SK-N-SH (cell line): ENCODE measurements at regions not wholly inside any gene's neighbourhood (a gene's known extent, or its start where the extent isn't known, plus 50 kb on each side); places are given as distances from the start of the nearest gene placed in this dataset.

Experiments used
- CTCF ChIA-PET: fragments of 300-600, 350-600 bp; formaldehyde crosslinking; extraction: SDS; loops from one replicate; lab custom pipeline; 2021; lab: Yijun Ruan, JAX
- POLR2A ChIA-PET: fragments of 350-600 bp; sonication (Branson Sonifier 250); formaldehyde crosslinking; extraction: SDS; loops from one replicate; lab custom pipeline; 2020; ENCODE audit warnings: antibody characterized with exemption, inconsistent platforms; lab: Yijun Ruan, JAX
- DNase-seq: peaks from one replicate; pipeline ENCODE4 v3.0.0; 2012
- H2AFZ ChIP-seq: fragments of 200-600 bp; sonication (generic); 2 replicates; pipeline ENCODE4 v1.8.1; 2016; ENCODE audit warnings: antibody characterized with exemption, mild to moderate bottlenecking, low read depth
- H3F3A ChIP-seq: fragments of 200-600 bp; sonication (generic); replicated peaks from 2 replicates; pipeline ENCODE3; 2016; ENCODE audit warnings: antibody characterized with exemption, mild to moderate bottlenecking; ENCODE audit not compliant: insufficient read depth
- H3K27ac ChIP-seq, 2 experiments: fragments of 200-500 bp in 1 of 2; fragments of 200-600 bp in 1 of 2; sonication (Bioruptor generic) in 1 of 2; sonication (generic), shearing (Covaris generic) in 1 of 2; 2 replicates each; pipeline versions ENCODE4 v1.5.1 to v1.6.1; 2014 to 2016; ENCODE audit warnings: low read depth in 2 of 2, inconsistent platforms in 1 of 2, low read length in 1 of 2, mild to moderate bottlenecking in 1 of 2, mixed read lengths in 1 of 2
- H3K27me3 ChIP-seq: fragments of 200-600 bp; sonication (generic), shearing (Covaris generic); 2 replicates; pipeline ENCODE4 v1.6.1; 2016; ENCODE audit warnings: mixed run types; ENCODE audit not compliant: insufficient read depth
- H3K36me3 ChIP-seq, 2 experiments: fragments of 200-500 bp in 1 of 2; fragments of 200-600 bp in 1 of 2; sonication (Bioruptor generic) in 1 of 2; sonication (generic) in 1 of 2; replicated peaks in 1 of 2; 2 replicates each; pipeline versions ENCODE3 to v1.5.1; 2014 to 2016; ENCODE audit warnings: low read length in 1 of 2, mild to moderate bottlenecking in 1 of 2; ENCODE audit not compliant: insufficient read depth in 2 of 2, control insufficient read depth in 1 of 2
- H3K4me1 ChIP-seq, 2 experiments: fragments of 200-500 bp in 1 of 2; fragments of 200-600 bp in 1 of 2; sonication (Bioruptor generic) in 1 of 2; sonication (generic), shearing (Covaris generic) in 1 of 2; 2 replicates each; pipeline versions ENCODE4 v1.5.1 to v1.6.1; 2014 to 2016; ENCODE audit warnings: low read depth in 1 of 2, low read length in 1 of 2, mixed run types in 1 of 2; ENCODE audit not compliant: insufficient read depth in 2 of 2, control insufficient read depth in 1 of 2
- H3K4me2 ChIP-seq: fragments of 200-600 bp; sonication (generic), shearing (Covaris generic); 2 replicates; pipeline ENCODE4 v1.6.1; 2017; ENCODE audit warnings: mixed run types
- H3K4me3 ChIP-seq, 2 experiments: fragments of 200-500 bp in 1 of 2; fragments of 200-600 bp in 1 of 2; sonication (Bioruptor generic) in 1 of 2; sonication (generic), shearing (Covaris generic) in 1 of 2; 2 replicates each; pipeline versions ENCODE4 v1.5.1 to v1.8.1; 2014 to 2016; ENCODE audit warnings: low read depth in 2 of 2, inconsistent platforms in 1 of 2, low read length in 1 of 2, mild to moderate bottlenecking in 1 of 2, mixed read lengths in 1 of 2, moderate library complexity in 1 of 2
- H3K79me2 ChIP-seq: fragments of 200-600 bp; sonication (generic); 2 replicates; pipeline ENCODE4 v1.8.1; 2017; ENCODE audit warnings: mild to moderate bottlenecking; ENCODE audit not compliant: insufficient read depth
- H3K9ac ChIP-seq: fragments of 200-600 bp; sonication (generic); 2 replicates; pipeline ENCODE4 v1.6.1; 2017; ENCODE audit warnings: mixed run types
- H3K9me2 ChIP-seq: fragments of 200-600 bp; sonication (generic); 2 replicates; pipeline ENCODE4 v1.6.1; 2017; ENCODE audit warnings: mixed run types
- H3K9me3 ChIP-seq: fragments of 200-600 bp; sonication (generic); 2 replicates; pipeline ENCODE4 v1.6.1; 2017; ENCODE audit warnings: mixed run types, mild to moderate bottlenecking, moderate library complexity
- H4K20me1 ChIP-seq: fragments of 200-600 bp; sonication (generic); 2 replicates; pipeline ENCODE4 v1.6.1; 2017; ENCODE audit warnings: mild to moderate bottlenecking, mixed run types; ENCODE audit not compliant: insufficient read depth
- GABPA ChIP-seq: IDR thresholded peaks from 2 replicates; pipeline ENCODE4 v1.4.0; 2012; ENCODE audit warnings: low read depth, mild to moderate bottlenecking
- IRF3 ChIP-seq: fragments of 150-350 bp; IDR thresholded peaks from 2 replicates; pipeline ENCODE4 v1.6.1; 2016; ENCODE audit warnings: mild to moderate bottlenecking, low read depth, low read length
- JUND ChIP-seq: IDR thresholded peaks from 2 replicates; pipeline ENCODE4 v1.4.0; 2012
- MAX ChIP-seq: IDR thresholded peaks from 2 replicates; pipeline ENCODE4 v1.4.0; 2012; ENCODE audit warnings: low read depth
- RAD21 ChIP-seq: IDR thresholded peaks from 2 replicates; pipeline ENCODE4 v1.6.1; 2012; ENCODE audit warnings: mild to moderate bottlenecking, low read length
- RCOR1 ChIP-seq: fragments of 150-350 bp; IDR thresholded peaks from 2 replicates; pipeline ENCODE4 v1.6.1; 2017; ENCODE audit warnings: antibody characterized with exemption, low read length
- RXRA ChIP-seq: IDR thresholded peaks from 2 replicates; pipeline ENCODE4 v1.4.0; 2012; ENCODE audit warnings: low read depth, mild to moderate bottlenecking, borderline replicate concordance
- SIN3A ChIP-seq: IDR thresholded peaks from 2 replicates; pipeline ENCODE4 v1.6.1; 2012; ENCODE audit warnings: low read depth, mild to moderate bottlenecking, low read length, moderate library complexity, borderline replicate concordance
- TAF1 ChIP-seq: IDR thresholded peaks from 2 replicates; pipeline ENCODE4 v1.6.1; 2012; ENCODE audit warnings: low read depth, mild to moderate bottlenecking, low read length, moderate library complexity, borderline replicate concordance
- TCF12 ChIP-seq: IDR thresholded peaks from 2 replicates; pipeline ENCODE4 v1.4.0; 2012
- TEAD4 ChIP-seq: IDR thresholded peaks from 2 replicates; pipeline ENCODE4 v1.4.0; 2012; ENCODE audit warnings: mild to moderate bottlenecking, borderline replicate concordance; ENCODE audit not compliant: insufficient read depth
- ZBTB33 ChIP-seq: IDR thresholded peaks from 2 replicates; pipeline ENCODE4 v1.4.0; 2012; ENCODE audit warnings: low read depth, borderline replicate concordance
- WGBS: methylation state at CpG from one replicate; pipeline ENCODE4 v1.1.6; 2017; ENCODE audit warnings: low lambda C conversion rate; 5-methylcytosine and 5-hydroxymethylcytosine counted together

GRCh38 chr21:25240974-25241373, 366.3 kb downstream of the MRPL39 start (continued):
- TF ChIP-seq GABPA (no peak), MAX (no peak), RAD21 (no peak)
- TF ChIP-seq, all 33 proteins: peak for 0

- Histone ChIP-seq H3K4me1 (no peaks in the 10 kb centered on the region), H3K9me3 (0 out of 2 replicates have a peak, but pooled peaks cover 10% of the 10 kb centered on the region), H3K36me3 (peaks cover 0 to 6% of the 10 kb centered on the region in 2 experiments), H4K20me1 (no peaks in the 10 kb centered on the region), H3K9me2 (no peaks in the 10 kb centered on the region), H3K79me2 (no peaks in the 10 kb centered on the region), H3F3A (peaks cover 5% of the 10 kb centered on the region), H3K4me3 (no peak overlapping the region), H3K27ac (no peak overlapping the region), H3K9ac (no peak overlapping the region), H2AFZ (no peak overlapping the region)
- 58% methylated on average over 4 of the region's 4 CpGs for WGBS
- no peak for TF ChIP-seq IRF3
- TF ChIP-seq, all 33 proteins: peak for 0
- Histone ChIP-seq H3K27me3 (no peaks in the 10 kb centered on the region), H3K4me2 (no peak overlapping the region)
- no peak for DNase-seq
- ChIA-PET CTCF (interaction anchor here (1.1 kb wide), 1 partner anchor 9 kb away, joined by 3 read pairs; no protein-coding TSS in a partner anchor), POLR2A (no interaction called here)
These were observed 372.2 kb downstream of the MRPL39 start for GRCh38 chr21:25234857-25235801.

- Histone ChIP-seq H3K4me1 (no peaks in the 10 kb centered on the region), H3K9me3 (peaks cover 29% of the 10 kb centered on the region), H4K20me1 (no peaks in the 10 kb centered on the region), H2AFZ (no peak overlapping the region), H3K27ac (no peak overlapping the region), H3K36me3 (peaks cover 0 to 10% of the 10 kb centered on the region in 2 experiments), H3K79me2 (no peaks in the 10 kb centered on the region), H3F3A (no peaks in the 10 kb centered on the region), H3K9ac (no peak overlapping the region), H3K27me3 (no peaks in the 10 kb centered on the region), H3K4me3 (no peak overlapping the region), H3K9me2 (no peaks in the 10 kb centered on the region)
- ChIA-PET POLR2A (no interaction called here), CTCF (no interaction called here)
- DNase-seq: no peak
- TF ChIP-seq JUND: no peak
- TF ChIP-seq, all 33 proteins: peak for 0
- no peak overlapping the region for H3K4me2 ChIP-seq
These were observed 386.3 kb downstream of the MRPL39 start for GRCh38 chr21:25220954-25221353.

- no peak for TF ChIP-seq SIN3A
- no peak for TF ChIP-seq TAF1
- no peak for TF ChIP-seq IRF3
- TF ChIP-seq TCF12: no peak
- no peak for TF ChIP-seq TEAD4
- no peak for TF ChIP-seq RCOR1
- no peak for TF ChIP-seq ZBTB33
- TF ChIP-seq RXRA: no peak
- TF ChIP-seq, all 33 proteins: peak for 0
- no peaks in the 10 kb centered on the region for H3F3A ChIP-seq
- no peaks in the 10 kb centered on the region for H4K20me1 ChIP-seq
- peaks cover 0 to 10% of the 10 kb centered on the region in 2 experiments for H3K36me3 ChIP-seq
- no peaks in the 10 kb centered on the region for H3K4me1 ChIP-seq
- no peaks in the 10 kb centered on the region for H3K79me2 ChIP-seq
- no peak overlapping the region for H3K4me2 ChIP-seq
- ChIA-PET CTCF (no interaction called here), POLR2A (no interaction called here)
- H3K27ac ChIP-seq: no peak overlapping the region
- no peak for DNase-seq
- H3K9me2 ChIP-seq: no peaks in the 10 kb centered on the region
- no peaks in the 10 kb centered on the region for H3K27me3 ChIP-seq
- 88% methylated on average over 1 of the region's 1 CpG for WGBS
- H3K4me3 ChIP-seq: no peak overlapping the region
- no peak overlapping the region for H2AFZ ChIP-seq
- no peak overlapping the region for H3K9ac ChIP-seq
- H3K9me3 ChIP-seq: peaks cover 29% of the 10 kb centered on the region
These were observed 387.1 kb downstream of the MRPL39 start for GRCh38 chr21:25220169-25220568.
